ENCODE measurements at regions not wholly inside any gene's neighbourhood (a gene's known extent, or its start where the extent isn't known, plus 50 kb on each side); places are given as distances from the start of the nearest gene placed in this dataset.

DNA sequence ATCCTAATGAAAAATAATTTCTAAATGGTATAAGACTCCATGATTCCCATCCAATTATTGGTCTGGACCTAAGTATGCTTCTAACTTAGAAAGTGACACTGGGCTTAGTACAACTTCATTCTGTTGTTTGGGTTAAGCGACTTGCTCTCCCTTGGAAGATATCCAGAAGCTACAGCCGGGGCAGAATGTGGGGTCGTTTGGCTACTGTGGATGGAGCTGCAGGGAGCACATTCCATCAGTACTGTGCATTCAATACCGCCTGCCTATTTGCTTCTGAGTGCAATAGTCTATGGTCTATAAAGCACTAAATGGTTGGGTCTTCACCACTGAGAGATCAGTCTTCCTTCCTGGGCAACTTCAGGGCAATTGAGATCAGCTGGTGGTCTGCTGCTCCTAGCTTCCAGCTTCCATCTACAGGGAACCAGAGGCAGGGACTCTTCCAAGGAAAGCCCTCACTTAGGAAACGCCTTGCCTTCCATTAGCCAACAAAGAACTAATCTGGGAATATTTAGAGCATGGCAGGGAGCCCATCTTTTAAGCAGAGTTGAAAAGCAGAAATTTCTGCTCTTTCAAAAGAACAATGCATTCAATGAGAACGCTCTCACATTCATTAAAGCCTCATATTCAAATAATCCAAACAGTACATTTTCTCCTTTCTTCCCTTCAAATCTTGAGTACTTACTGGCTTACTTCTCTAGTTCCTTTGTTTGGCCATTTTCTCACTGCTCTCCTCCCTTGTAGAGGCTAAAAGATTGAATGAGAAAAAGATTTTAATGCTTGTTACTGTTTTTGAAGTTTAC is 1049.9 kb upstream of the TENM3 start:
- DNase-seq (ENCODE audit: low spot score) = no peak

DNA sequence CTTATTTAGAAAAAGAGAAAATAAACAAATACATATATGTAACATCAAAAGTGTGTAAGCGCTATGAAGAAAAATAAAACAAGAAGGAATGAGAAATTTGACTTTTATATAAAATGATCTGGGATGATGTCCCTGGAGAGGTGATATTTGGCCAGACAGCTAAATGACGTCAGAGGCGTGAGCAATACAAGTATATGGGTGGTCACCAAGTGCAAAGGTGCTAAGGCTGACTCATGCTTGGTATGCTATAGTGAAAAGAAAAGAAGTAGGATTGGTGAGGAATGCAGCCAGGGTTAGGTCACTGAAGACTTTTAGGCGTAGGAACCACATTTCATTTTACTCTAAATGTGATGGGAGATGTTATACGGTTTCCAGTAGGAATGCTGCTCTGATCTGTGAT is 1049.1 kb upstream of the TENM3 start:
- no peak for DNase-seq (ENCODE audit: low spot score)

DNA sequence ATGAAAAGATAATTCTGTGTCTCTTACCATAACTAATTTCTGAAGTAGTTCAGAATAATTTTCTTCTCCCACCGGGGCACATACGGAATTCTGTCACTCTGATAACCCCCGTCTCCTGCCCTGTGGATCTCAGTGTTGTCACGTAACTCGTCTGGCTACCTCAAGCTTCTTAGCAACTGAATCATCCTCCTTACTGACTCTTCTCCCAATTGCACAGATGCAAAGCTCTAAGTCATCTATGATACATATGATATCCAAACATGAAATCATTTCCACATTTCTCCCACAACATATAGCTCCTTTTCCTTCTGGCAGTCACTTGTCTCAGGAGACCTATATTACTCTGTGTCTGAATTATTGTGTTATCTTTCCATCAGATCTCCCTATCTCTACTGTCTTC is 1043.1 kb upstream of the TENM3 start:
- DNase-seq (ENCODE audit: low spot score) = no peak

DNA sequence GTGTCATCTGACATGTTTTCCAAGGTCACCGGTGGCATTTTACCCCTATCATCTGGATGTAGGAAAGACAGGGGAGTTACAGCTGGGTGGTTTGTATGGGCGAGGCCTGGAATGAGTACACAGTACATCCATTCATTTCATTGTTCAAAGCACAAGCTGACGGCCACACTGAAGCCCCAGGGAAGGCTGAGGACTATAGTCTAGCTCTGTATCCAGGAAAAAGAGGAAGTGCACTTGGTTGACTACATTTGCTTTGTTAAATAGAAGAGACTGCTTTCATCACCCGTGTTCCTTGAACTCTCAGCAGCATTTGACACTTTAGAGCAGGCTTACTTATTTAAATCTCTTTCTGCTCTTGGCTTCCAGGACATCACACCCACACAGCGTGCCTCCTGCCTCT is 1041.0 kb upstream of the TENM3 start:
- no peak for DNase-seq (ENCODE audit: low spot score)

- DNase-seq (ENCODE audit: low spot score) = no peak
Measured at GRCh38 chr4:181204109-181204508, 1039.1 kb upstream of the TENM3 start.

DNA sequence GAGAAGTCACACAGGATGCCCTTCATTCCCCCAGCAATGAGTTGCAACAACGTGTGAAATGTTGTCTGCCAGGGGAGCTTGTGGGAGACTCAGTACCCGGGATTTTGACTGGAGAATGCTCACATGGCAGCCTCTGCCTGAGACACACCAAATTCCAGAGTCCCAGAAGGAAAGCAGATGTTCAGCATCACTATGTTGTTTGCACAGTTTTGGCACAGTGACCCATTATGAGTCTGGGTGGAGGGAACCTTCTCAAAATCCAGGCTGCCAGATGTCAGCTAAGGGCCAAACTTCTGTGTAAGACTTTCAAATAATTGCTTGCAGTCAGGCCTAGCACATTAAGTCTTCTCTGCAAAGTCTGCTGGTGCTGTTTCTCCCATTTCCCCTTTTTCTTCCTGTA is 1029.7 kb upstream of the TENM3 start:
- DNase-seq (ENCODE audit: low spot score) = no peak

- no peak for DNase-seq (ENCODE audit: low spot score)
Measured at GRCh38 chr4:181216501-181216900, 1026.7 kb upstream of the TENM3 start.

DNA sequence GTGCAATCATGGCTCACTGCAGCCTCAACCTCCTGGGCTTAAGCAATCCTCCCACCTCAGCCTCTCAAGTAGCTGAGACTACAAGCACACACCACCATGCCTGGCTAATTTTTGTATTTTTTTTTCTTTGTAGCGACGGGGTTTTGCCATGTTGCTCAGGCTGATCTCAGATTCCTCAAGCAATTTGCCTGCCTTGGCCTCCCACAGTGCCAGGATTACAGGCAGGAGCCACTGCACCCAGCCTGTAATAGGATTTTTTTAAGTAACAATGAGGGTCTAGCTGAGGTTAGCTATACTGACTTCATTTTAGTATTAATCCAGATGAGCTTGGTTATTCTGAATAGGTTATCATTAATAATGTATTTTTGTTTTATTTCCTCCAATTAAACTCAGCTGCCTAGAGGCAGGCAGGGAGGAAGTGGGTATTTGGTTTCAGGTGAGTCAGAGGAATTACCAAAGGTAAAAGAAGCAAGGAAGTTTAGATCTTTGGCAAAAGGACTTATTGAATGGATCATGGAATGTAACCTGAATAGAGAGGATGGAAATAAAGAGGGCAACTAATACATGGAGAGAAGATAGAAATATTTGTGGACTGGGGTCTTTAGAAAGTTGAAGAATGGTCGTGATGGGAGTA is 1023.3 kb upstream of the TENM3 start:
- DNase-seq (ENCODE audit: low spot score) = no peak

GRCh38 chr4:181224852-181225251 is 1018.4 kb upstream of the TENM3 start:
- no peak for DNase-seq (ENCODE audit: low spot score)

DNA sequence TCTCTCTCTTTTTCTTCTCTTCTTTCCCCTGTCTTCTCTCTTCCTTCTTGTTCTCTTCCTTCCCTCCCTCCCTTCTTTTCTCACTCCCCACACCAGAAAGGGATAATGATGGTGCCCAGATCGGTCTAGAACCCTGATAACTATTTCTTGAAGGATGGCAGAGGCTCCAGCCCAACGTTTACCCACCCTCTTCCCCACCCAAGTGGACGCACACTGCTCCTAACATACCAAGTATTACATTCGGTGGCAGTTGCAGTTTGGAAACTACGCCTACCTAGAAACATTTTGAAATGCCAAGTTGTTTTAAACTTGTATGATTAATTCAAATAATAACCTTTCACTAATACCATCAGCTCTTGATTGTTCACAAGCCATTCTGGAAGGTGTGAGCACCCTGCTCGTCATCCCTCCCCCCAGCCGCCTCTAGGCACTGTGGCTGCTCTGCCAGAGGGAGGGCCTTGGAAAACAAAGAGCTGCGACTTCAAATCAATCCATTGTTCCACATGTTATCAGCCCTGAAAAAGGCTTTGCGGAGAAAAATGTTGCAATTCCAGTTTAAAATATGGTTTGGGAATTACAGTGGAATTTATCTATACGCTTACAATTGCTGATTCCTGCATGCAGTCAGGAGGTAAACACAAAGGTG is 1017.5 kb upstream of the TENM3 start:
- no peak for DNase-seq (ENCODE audit: low spot score)

GRCh38 chr4:181234951-181235680 is 1008.1 kb upstream of the TENM3 start:
- DNase-seq (ENCODE audit: low spot score) = no peak

DNA sequence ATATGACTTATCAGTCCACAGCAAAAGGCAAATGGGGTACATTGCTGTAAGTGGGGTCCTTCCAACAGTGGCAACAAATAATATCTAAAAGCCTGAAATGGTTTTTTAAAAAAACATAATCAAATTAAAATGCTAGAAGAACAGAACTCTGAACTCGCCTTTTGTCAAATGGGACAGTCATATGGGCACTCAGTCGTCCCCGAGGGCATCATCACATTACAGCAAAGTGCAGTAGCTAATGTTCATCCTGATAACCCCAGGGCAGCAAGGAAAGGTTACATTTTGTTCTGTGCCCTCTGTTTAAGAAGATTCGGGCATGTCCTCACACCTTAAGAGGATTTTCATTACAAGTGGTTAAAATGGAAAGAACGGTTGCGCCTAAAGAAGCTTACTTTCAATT is 997.9 kb upstream of the TENM3 start:
- DNase-seq (ENCODE audit: low spot score) = no peak

DNA sequence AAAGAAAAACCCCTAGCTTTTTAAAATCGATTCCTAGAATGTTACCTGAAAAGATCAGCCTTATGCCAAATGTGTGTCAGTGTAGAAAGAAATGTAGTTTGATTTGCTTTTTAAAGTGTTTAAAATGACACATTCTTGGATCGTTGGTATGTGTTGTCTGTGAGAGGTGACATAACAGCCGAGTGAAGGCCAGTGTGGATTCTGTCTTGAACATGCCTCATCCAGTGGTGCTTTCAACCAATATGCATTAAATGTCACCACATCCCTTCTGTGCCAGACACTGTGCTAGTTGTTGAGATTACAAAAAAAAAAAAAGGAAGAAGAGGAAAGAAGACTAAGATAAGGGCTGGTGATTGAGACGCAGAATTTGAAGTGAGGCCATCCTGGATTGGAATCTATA is 994.2 kb upstream of the TENM3 start:
- DNase-seq (ENCODE audit: low spot score) = no peak

DNA sequence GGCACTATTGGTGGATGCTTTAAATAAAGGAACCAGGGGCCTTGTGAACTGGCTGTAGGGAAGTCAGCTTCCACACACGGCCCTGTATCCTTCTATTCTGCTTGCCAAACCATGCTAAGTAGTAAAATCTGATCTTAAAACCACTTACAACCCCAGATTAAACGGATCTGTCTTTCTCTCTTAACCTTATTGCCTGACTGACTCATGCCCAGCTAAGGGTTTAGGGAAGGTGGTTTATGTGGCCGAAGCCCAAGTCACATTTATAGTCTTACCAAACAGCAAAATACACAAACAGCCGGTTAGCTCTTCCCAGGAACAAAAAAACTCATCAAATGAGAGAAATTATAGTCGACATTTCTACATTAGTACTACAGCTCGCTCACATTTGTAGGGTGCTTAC is 988.4 kb upstream of the TENM3 start:
- DNase-seq (ENCODE audit: low spot score) = no peak

GRCh38 chr4:181258569-181258968 is 984.6 kb upstream of the TENM3 start:
- no peak for DNase-seq (ENCODE audit: low spot score)

GRCh38 chr4:181259081-181259709 is 984.0 kb upstream of the TENM3 start:
- no peak for DNase-seq (ENCODE audit: low spot score)

DNA sequence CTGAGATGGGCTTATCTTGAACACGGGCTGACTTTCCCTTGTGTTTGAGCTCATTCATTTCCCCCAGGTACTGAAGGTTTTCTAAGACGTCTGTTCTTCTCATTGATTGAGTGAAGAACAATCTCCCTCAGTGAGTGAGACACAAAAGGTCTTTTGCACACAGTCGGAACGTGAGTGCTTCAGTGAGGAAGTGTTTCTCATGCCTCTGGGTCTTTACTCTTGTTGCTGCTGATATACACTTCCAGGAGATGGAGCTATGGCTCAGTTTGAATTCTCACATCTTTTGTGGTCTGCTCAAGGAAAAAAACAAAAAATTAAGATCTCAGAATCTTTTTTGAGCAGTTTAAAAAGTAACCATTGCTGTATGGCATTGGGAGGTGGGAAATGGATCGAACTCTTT is 981.9 kb upstream of the TENM3 start:
- no peak for DNase-seq (ENCODE audit: low spot score)

DNA sequence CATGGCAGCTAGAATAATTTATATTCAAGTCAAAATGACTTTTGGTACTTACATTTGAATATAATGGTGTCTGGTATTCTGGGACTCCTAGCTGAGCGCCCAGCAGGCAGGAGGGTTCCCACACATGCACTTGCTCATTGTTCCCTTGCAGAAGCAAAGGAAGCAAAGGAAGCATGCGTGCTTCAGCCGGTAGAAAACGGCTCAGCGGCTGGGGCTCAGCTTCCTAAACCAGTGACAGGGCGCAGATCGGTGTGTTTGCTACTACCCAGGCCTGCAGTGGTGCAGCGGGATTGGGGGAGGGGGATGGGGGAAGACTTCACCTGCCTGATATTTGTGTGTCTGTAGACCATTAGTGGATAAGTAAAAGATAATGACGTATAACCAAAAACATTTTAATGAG is 978.3 kb upstream of the TENM3 start:
- no peak for DNase-seq (ENCODE audit: low spot score)

DNA sequence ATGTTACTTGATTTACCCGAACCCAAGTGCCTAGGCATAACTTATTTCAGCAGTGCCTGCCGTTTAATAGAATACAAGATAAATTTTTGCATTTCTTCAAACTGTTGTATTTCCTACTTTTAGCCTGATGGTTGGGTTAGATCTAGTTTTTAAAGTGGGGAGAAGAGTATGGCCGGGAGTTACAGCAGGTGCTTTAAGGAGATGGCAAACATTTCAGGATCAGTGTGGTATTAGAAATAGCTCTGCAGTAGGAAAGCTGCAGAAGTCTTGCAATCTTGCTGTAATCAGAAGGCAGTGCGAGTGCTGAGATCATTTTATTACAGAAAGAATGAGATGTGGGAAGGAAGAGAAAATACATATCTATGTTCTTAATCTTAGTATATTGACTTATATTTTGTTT is 977.8 kb upstream of the TENM3 start:
- DNase-seq (ENCODE audit: low spot score) = no peak

DNA sequence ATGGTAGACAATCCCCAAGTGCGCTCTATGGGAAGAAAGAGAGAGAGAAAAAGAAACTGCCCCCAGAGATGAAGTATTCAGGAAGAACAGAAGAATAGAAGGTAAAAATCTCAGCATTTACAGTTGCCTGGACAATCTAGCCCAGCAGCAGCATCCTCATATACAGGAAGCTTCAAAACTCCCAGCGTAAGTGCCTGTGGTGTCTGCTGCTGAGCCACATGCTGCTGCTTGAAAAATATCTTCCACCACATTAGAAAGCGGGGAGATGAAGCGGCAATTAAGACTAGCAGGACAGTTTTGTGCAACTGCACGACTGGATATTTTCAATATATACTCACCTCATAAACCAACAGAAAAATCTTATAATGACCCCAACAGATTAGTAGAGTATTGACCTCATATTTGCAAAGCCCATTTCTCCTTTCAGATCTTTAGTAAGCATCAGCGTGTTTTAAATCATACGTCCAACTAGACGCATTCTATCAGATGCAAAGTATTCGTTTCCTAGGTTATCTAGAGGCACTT is 972.0 kb upstream of the TENM3 start:
- no peak for DNase-seq (ENCODE audit: low spot score)

DNA sequence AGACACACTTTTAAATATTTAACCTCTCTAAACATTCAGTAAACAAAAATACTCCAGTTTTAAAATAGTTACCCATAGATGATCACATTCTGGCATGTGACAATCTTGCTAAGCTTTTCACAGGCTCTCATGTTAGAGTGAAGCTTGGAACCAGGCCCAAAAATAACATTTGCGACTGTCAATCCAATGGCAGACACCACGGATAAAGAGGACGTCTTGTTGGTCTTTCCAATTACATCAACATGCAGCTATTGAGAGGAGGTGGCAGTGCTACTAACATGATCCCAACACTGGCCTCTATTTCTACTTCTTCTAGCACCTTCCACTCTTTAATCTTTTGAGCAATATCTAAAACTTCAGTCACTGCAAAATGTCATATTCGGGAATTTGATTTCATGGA is 970.8 kb upstream of the TENM3 start:
- DNase-seq (ENCODE audit: low spot score) = no peak

DNA sequence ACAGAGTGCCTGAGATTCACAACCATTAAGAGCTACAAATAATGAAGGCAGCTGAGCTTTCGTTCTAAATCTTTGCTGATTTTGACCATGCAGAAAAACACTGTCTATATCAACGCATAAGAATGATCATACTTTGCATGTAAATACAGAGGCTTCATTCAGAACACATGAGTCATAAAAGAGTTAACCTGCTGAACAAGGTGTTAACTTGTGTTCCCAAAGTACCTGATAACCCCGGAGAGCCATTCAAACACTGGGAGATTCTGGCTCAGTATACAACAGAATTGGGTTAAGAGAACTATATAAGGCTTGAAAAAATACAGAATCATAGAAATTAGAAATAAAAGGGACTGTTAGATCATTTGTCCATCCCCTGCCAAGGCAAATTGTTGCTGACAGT is 964.3 kb upstream of the TENM3 start:
- no peak for DNase-seq (ENCODE audit: low spot score)

Data from left forelimb (tissue), 1 donor.